ENCODE measurements at regions not wholly inside any gene's neighbourhood (a gene's known extent, or its start where the extent isn't known, plus 50 kb on each side); places are given as distances from the start of the nearest gene placed in this dataset.

GRCh38 chr6:122128445-122128844 lies 271.0 kb upstream of the HSF2 start:
- TF ChIP-seq CTCF (conservative IDR thresholded peaks at IDR 0.05; ENCODE audit: low read depth, low read length) (no peak), EZH2phosphoT487 (IDR thresholded peaks at IDR 0.05; ENCODE audit: borderline replicate concordance, low read length) (no peak)

Data from PC-3 (cell line).